ENCODE measurements at regions not wholly inside any gene's neighbourhood (a gene's known extent, or its start where the extent isn't known, plus 50 kb on each side); places are given as distances from the start of the nearest gene placed in this dataset.

GRCh38 chr2:207258263-207258991 is 92.7 kb upstream of the KLF7 start:
- H3K27ac Mint-ChIP-seq = no peak overlapping the region
- H3K4me3 Mint-ChIP-seq = no peak overlapping the region
- peaks cover 10% of the 10 kb centered on the region for H3K4me1 Mint-ChIP-seq (ENCODE audit: low read depth)

GRCh38 chr2:207260021-207260420 is 94.3 kb upstream of the KLF7 start:
- Mint-ChIP-seq H3K36me3 (ENCODE audit: low read depth) (no peaks in the 10 kb centered on the region), H3K9me3 (no peaks in the 10 kb centered on the region), H3K27me3 (no peaks in the 10 kb centered on the region), H3K27ac (no peak overlapping the region), H3K4me3 (no peak overlapping the region), H3K4me1 (ENCODE audit: low read depth) (peaks cover 2% of the 10 kb centered on the region)
- DNase-seq = no peak

More at GRCh38 chr2:207258263-207258991, 92.7 kb upstream of the KLF7 start:
- no peaks in the 10 kb centered on the region for H3K9me3 Mint-ChIP-seq
- DNase-seq = no peak
- peaks cover 6% of the 10 kb centered on the region for H3K27me3 Mint-ChIP-seq
- no peaks in the 10 kb centered on the region for H3K36me3 Mint-ChIP-seq (ENCODE audit: low read depth)

GRCh38 chr2:207260947-207261346 is 95.2 kb upstream of the KLF7 start:
- peaks cover 3% of the 10 kb centered on the region for H3K4me1 Mint-ChIP-seq (ENCODE audit: low read depth)
- no peaks in the 10 kb centered on the region for H3K27me3 Mint-ChIP-seq
- H3K27ac Mint-ChIP-seq = no peak overlapping the region
- no peaks in the 10 kb centered on the region for H3K36me3 Mint-ChIP-seq (ENCODE audit: low read depth)
- H3K9me3 Mint-ChIP-seq = peaks cover 2% of the 10 kb centered on the region
- no peak for DNase-seq
- H3K4me3 Mint-ChIP-seq = no peak overlapping the region

GRCh38 chr2:207264310-207264709 is 98.6 kb upstream of the KLF7 start:
- no peak for DNase-seq
- Mint-ChIP-seq H3K4me1 (ENCODE audit: low read depth) (peaks cover 5% of the 10 kb centered on the region), H3K9me3 (peaks cover 2% of the 10 kb centered on the region), H3K27ac (no peak overlapping the region), H3K4me3 (no peak overlapping the region), H3K36me3 (ENCODE audit: low read depth) (no peaks in the 10 kb centered on the region), H3K27me3 (no peaks in the 10 kb centered on the region)

- no peak for DNase-seq
- Mint-ChIP-seq H3K4me1 (ENCODE audit: low read depth) (peaks cover 5% of the 10 kb centered on the region), H3K27me3 (no peaks in the 10 kb centered on the region), H3K9me3 (peaks cover 2% of the 10 kb centered on the region), H3K36me3 (ENCODE audit: low read depth) (no peaks in the 10 kb centered on the region), H3K27ac (no peak overlapping the region), H3K4me3 (no peak overlapping the region)
These were observed 99.6 kb upstream of the KLF7 start for GRCh38 chr2:207265332-207265731.

GRCh38 chr2:207265869-207266268 is 100.1 kb upstream of the KLF7 start:
- DNase-seq = no peak
- Mint-ChIP-seq H3K9me3 (peaks cover 2% of the 10 kb centered on the region), H3K4me1 (ENCODE audit: low read depth) (peaks cover 5% of the 10 kb centered on the region), H3K27ac (no peak overlapping the region), H3K36me3 (ENCODE audit: low read depth) (no peaks in the 10 kb centered on the region), H3K4me3 (no peak overlapping the region), H3K27me3 (no peaks in the 10 kb centered on the region)

- DNase-seq = no peak
- Mint-ChIP-seq H3K36me3 (ENCODE audit: low read depth) (no peaks in the 10 kb centered on the region), H3K27me3 (no peaks in the 10 kb centered on the region), H3K4me1 (ENCODE audit: low read depth) (peaks cover 5% of the 10 kb centered on the region), H3K27ac (no peak overlapping the region), H3K9me3 (peaks cover 2% of the 10 kb centered on the region), H3K4me3 (no peak overlapping the region)
These were observed 100.9 kb upstream of the KLF7 start for GRCh38 chr2:207266648-207267047.

- Mint-ChIP-seq H3K9me3 (peaks cover 2% of the 10 kb centered on the region), H3K36me3 (ENCODE audit: low read depth) (no peaks in the 10 kb centered on the region), H3K4me3 (no peak overlapping the region), H3K27ac (no peak overlapping the region), H3K4me1 (ENCODE audit: low read depth) (peaks cover 5% of the 10 kb centered on the region), H3K27me3 (no peaks in the 10 kb centered on the region)
- DNase-seq = no peak
These were observed 103.3 kb upstream of the KLF7 start for GRCh38 chr2:207269038-207269437.

- H3K27me3 Mint-ChIP-seq = no peaks in the 10 kb centered on the region
- DNase-seq = no peak
- H3K4me3 Mint-ChIP-seq = no peak overlapping the region
- no peaks in the 10 kb centered on the region for H3K36me3 Mint-ChIP-seq (ENCODE audit: low read depth)
- H3K9me3 Mint-ChIP-seq = no peaks in the 10 kb centered on the region
- H3K27ac Mint-ChIP-seq = no peak overlapping the region
- H3K4me1 Mint-ChIP-seq (ENCODE audit: low read depth) = peaks cover 9% of the 10 kb centered on the region
These were observed 108.9 kb upstream of the KLF7 start for GRCh38 chr2:207274530-207275189.

- Mint-ChIP-seq H3K27me3 (no peaks in the 10 kb centered on the region), H3K27ac (no peak overlapping the region), H3K4me1 (ENCODE audit: low read depth) (peaks cover 16% of the 10 kb centered on the region), H3K9me3 (no peaks in the 10 kb centered on the region), H3K4me3 (no peak overlapping the region), H3K36me3 (ENCODE audit: low read depth) (no peaks in the 10 kb centered on the region)
- no peak for DNase-seq
These were observed 110.0 kb upstream of the KLF7 start for GRCh38 chr2:207275779-207276178.

GRCh38 chr2:207276248-207276647 is 110.5 kb upstream of the KLF7 start:
- Mint-ChIP-seq H3K9me3 (no peaks in the 10 kb centered on the region), H3K36me3 (ENCODE audit: low read depth) (no peaks in the 10 kb centered on the region), H3K27ac (no peak overlapping the region), H3K4me1 (ENCODE audit: low read depth) (peaks cover 16% of the 10 kb centered on the region), H3K4me3 (no peak overlapping the region), H3K27me3 (no peaks in the 10 kb centered on the region)
- DNase-seq = no peak

- no peaks in the 10 kb centered on the region for H3K9me3 Mint-ChIP-seq
- H3K27me3 Mint-ChIP-seq = no peaks in the 10 kb centered on the region
- DNase-seq = no peak
- no peak overlapping the region for H3K4me3 Mint-ChIP-seq
- H3K27ac Mint-ChIP-seq = no peak overlapping the region
- peaks cover 16% of the 10 kb centered on the region for H3K4me1 Mint-ChIP-seq (ENCODE audit: low read depth)
- no peaks in the 10 kb centered on the region for H3K36me3 Mint-ChIP-seq (ENCODE audit: low read depth)
These were observed 111.1 kb upstream of the KLF7 start for GRCh38 chr2:207276858-207277257.

GRCh38 chr2:207279520-207279919 is 113.8 kb upstream of the KLF7 start:
- peaks cover 35% of the 10 kb centered on the region for H3K4me1 Mint-ChIP-seq (ENCODE audit: low read depth)
- no peaks in the 10 kb centered on the region for H3K9me3 Mint-ChIP-seq
- DNase-seq = no peak
- H3K27me3 Mint-ChIP-seq = no peaks in the 10 kb centered on the region
- no peaks in the 10 kb centered on the region for H3K36me3 Mint-ChIP-seq (ENCODE audit: low read depth)
- H3K27ac Mint-ChIP-seq = peak overlapping the region; percentile 84
- no peak overlapping the region for H3K4me3 Mint-ChIP-seq

- no peak overlapping the region for H3K4me3 Mint-ChIP-seq
- DNase-seq = no peak
- H3K27ac Mint-ChIP-seq = no peak overlapping the region
- no peaks in the 10 kb centered on the region for H3K9me3 Mint-ChIP-seq
- H3K27me3 Mint-ChIP-seq = no peaks in the 10 kb centered on the region
- H3K4me1 Mint-ChIP-seq (ENCODE audit: low read depth) = peaks cover 53% of the 10 kb centered on the region
- no peaks in the 10 kb centered on the region for H3K36me3 Mint-ChIP-seq (ENCODE audit: low read depth)
These were observed 115.7 kb upstream of the KLF7 start for GRCh38 chr2:207281436-207281835.

- no peak for DNase-seq
- Mint-ChIP-seq H3K27ac (peak overlapping the region; percentile 78), H3K36me3 (ENCODE audit: low read depth) (no peaks in the 10 kb centered on the region), H3K27me3 (no peaks in the 10 kb centered on the region), H3K9me3 (no peaks in the 10 kb centered on the region), H3K4me1 (ENCODE audit: low read depth) (peaks cover 58% of the 10 kb centered on the region), H3K4me3 (no peak overlapping the region)
These were observed 117.2 kb upstream of the KLF7 start for GRCh38 chr2:207282916-207283315.

All from activated T-cell treated with anti-CD3 and anti-CD28 coated beads, Interleukin-2, amount 50 U/mL, for 24 hours (primary cell).